Skeletal muscle satellite cell (primary cell): ENCODE measurements at regions not wholly inside any gene's neighbourhood (a gene's known extent, or its start where the extent isn't known, plus 50 kb on each side); places are given as distances from the start of the nearest gene placed in this dataset.

Source experiments
- H3K27me3 ChIP-seq: 2 replicates; pipeline ENCODE4 v1.7.0; 2013; ENCODE audit warnings: low read length; ENCODE audit not compliant: control insufficient read depth, insufficient read depth
- H3K36me3 ChIP-seq: 2 replicates; pipeline ENCODE4 v1.7.0; 2013; ENCODE audit warnings: mild to moderate bottlenecking, control low read depth, low read length; ENCODE audit not compliant: insufficient read depth
- H3K4me1 ChIP-seq: 2 replicates; pipeline ENCODE4 v1.7.0; 2013; ENCODE audit warnings: low read length; ENCODE audit not compliant: control insufficient read depth, insufficient read depth
- H3K4me2 ChIP-seq: 2 replicates; pipeline ENCODE4 v1.7.0; 2013; ENCODE audit warnings: mild to moderate bottlenecking, low read length
- H3K4me3 ChIP-seq: 2 replicates; pipeline ENCODE4 v1.7.0; 2013; ENCODE audit warnings: low read length
- H3K9ac ChIP-seq: 2 replicates; pipeline ENCODE4 v1.7.0; 2013; ENCODE audit warnings: mild to moderate bottlenecking, low read depth, low read length, moderate library complexity
- H3K9me3 ChIP-seq: replicated peaks from 2 replicates; pipeline ENCODE4 v1.7.0; 2013; ENCODE audit warnings: mild to moderate bottlenecking, control low read depth, low read length

GRCh38 chr7:36080843-36081242 lies 72.2 kb upstream of the EEPD1 start:
- peaks cover 11% of the 10 kb centered on the region for H3K27me3 ChIP-seq

GRCh38 chr7:36082216-36082615 lies 70.8 kb upstream of the EEPD1 start:
- no peaks in the 10 kb centered on the region for H3K36me3 ChIP-seq
- no peak overlapping the region for H3K4me2 ChIP-seq
- H3K9ac ChIP-seq = no peak overlapping the region
- no peaks in the 10 kb centered on the region for H3K4me1 ChIP-seq
- H3K4me3 ChIP-seq = no peak overlapping the region
- no peaks in the 10 kb centered on the region for H3K9me3 ChIP-seq
- peaks cover 11% of the 10 kb centered on the region for H3K27me3 ChIP-seq

More at GRCh38 chr7:36080843-36081242, 72.2 kb upstream of the EEPD1 start:
- Histone ChIP-seq H3K9ac (no peak overlapping the region), H3K4me2 (no peak overlapping the region), H3K4me3 (no peak overlapping the region), H3K4me1 (no peaks in the 10 kb centered on the region), H3K9me3 (no peaks in the 10 kb centered on the region), H3K36me3 (no peaks in the 10 kb centered on the region)

- no peaks in the 10 kb centered on the region for H3K9me3 ChIP-seq
- H3K9ac ChIP-seq = no peak overlapping the region
- no peak overlapping the region for H3K4me3 ChIP-seq
- H3K27me3 ChIP-seq = peaks cover 10% of the 10 kb centered on the region
- H3K4me1 ChIP-seq = no peaks in the 10 kb centered on the region
- H3K4me2 ChIP-seq = no peak overlapping the region
- no peaks in the 10 kb centered on the region for H3K36me3 ChIP-seq
Observed at GRCh38 chr7:36082910-36083309, 70.1 kb upstream of the EEPD1 start.

GRCh38 chr7:36083626-36084380 lies 69.3 kb upstream of the EEPD1 start:
- Histone ChIP-seq H3K4me3 (no peak overlapping the region), H3K36me3 (no peaks in the 10 kb centered on the region), H3K9me3 (no peaks in the 10 kb centered on the region), H3K4me2 (no peak overlapping the region), H3K4me1 (no peaks in the 10 kb centered on the region), H3K27me3 (peaks cover 5% of the 10 kb centered on the region), H3K9ac (no peak overlapping the region)

- Histone ChIP-seq H3K36me3 (no peaks in the 10 kb centered on the region), H3K9ac (no peak overlapping the region), H3K27me3 (peaks cover 5% of the 10 kb centered on the region), H3K9me3 (no peaks in the 10 kb centered on the region), H3K4me2 (no peak overlapping the region), H3K4me1 (no peaks in the 10 kb centered on the region), H3K4me3 (no peak overlapping the region)
Observed at GRCh38 chr7:36084485-36085091, 68.5 kb upstream of the EEPD1 start.

GRCh38 chr7:36085096-36085495 lies 68.0 kb upstream of the EEPD1 start:
- no peak overlapping the region for H3K4me2 ChIP-seq
- H3K9ac ChIP-seq = no peak overlapping the region
- no peaks in the 10 kb centered on the region for H3K4me1 ChIP-seq
- no peaks in the 10 kb centered on the region for H3K36me3 ChIP-seq
- no peak overlapping the region for H3K4me3 ChIP-seq
- peaks cover 5% of the 10 kb centered on the region for H3K27me3 ChIP-seq
- H3K9me3 ChIP-seq = no peaks in the 10 kb centered on the region

GRCh38 chr7:36086571-36086970 lies 66.5 kb upstream of the EEPD1 start:
- H3K4me3 ChIP-seq = no peak overlapping the region
- no peaks in the 10 kb centered on the region for H3K36me3 ChIP-seq
- H3K9ac ChIP-seq = no peak overlapping the region
- peaks cover 5% of the 10 kb centered on the region for H3K27me3 ChIP-seq
- no peak overlapping the region for H3K4me2 ChIP-seq
- H3K9me3 ChIP-seq = no peaks in the 10 kb centered on the region
- H3K4me1 ChIP-seq = no peaks in the 10 kb centered on the region

- no peak overlapping the region for H3K4me2 ChIP-seq
- H3K9ac ChIP-seq = no peak overlapping the region
Observed at GRCh38 chr7:36088553-36088952, 64.5 kb upstream of the EEPD1 start.

GRCh38 chr7:36088966-36089365 lies 64.1 kb upstream of the EEPD1 start:
- no peaks in the 10 kb centered on the region for H3K36me3 ChIP-seq
- no peaks in the 10 kb centered on the region for H3K4me1 ChIP-seq
- H3K9ac ChIP-seq = no peak overlapping the region
- H3K9me3 ChIP-seq = no peaks in the 10 kb centered on the region
- H3K27me3 ChIP-seq = no peaks in the 10 kb centered on the region
- no peak overlapping the region for H3K4me2 ChIP-seq
- H3K4me3 ChIP-seq = no peak overlapping the region

More at GRCh38 chr7:36088553-36088952, 64.5 kb upstream of the EEPD1 start:
- Histone ChIP-seq H3K4me3 (no peak overlapping the region), H3K9me3 (no peaks in the 10 kb centered on the region), H3K36me3 (no peaks in the 10 kb centered on the region), H3K27me3 (no peaks in the 10 kb centered on the region), H3K4me1 (no peaks in the 10 kb centered on the region)

- Histone ChIP-seq H3K4me2 (no peak overlapping the region), H3K36me3 (no peaks in the 10 kb centered on the region), H3K27me3 (no peaks in the 10 kb centered on the region), H3K9ac (no peak overlapping the region), H3K4me1 (no peaks in the 10 kb centered on the region), H3K4me3 (no peak overlapping the region), H3K9me3 (no peaks in the 10 kb centered on the region)
Observed at GRCh38 chr7:36090976-36091873, 61.8 kb upstream of the EEPD1 start.

- Histone ChIP-seq H3K27me3 (no peaks in the 10 kb centered on the region), H3K4me2 (no peak overlapping the region), H3K9ac (no peak overlapping the region), H3K9me3 (no peaks in the 10 kb centered on the region), H3K36me3 (no peaks in the 10 kb centered on the region), H3K4me1 (no peaks in the 10 kb centered on the region), H3K4me3 (no peak overlapping the region)
Observed at GRCh38 chr7:36091874-36092176, 61.2 kb upstream of the EEPD1 start.
